GM12878 (cell line): ENCODE measurements at regions not wholly inside any gene's neighbourhood (a gene's known extent, or its start where the extent isn't known, plus 50 kb on each side); places are given as distances from the start of the nearest gene placed in this dataset.

ENCODE experiments used
- ATAC-seq: fragments of 200-7000 bp; cut with Tn5 transposase; 3 replicates; pipeline ENCODE4 v1.9.1; 2020; ENCODE audit warnings: mild to moderate bottlenecking, moderate library complexity
- BruUV-seq: library from RNA; stranded (reverse); fragments of 400-500 nt; replicated peaks from 2 replicates; lab custom pipeline; 2021; lab: Mats Ljungman, UMichigan
- CTCF ChIA-PET: fragments of 300-600 bp; sonication (Branson Sonifier 250); formaldehyde crosslinking; extraction: SDS; loops from one replicate; lab custom pipeline; 2021; ENCODE audit warnings: inconsistent platforms; lab: Yijun Ruan, JAX
- POLR2A ChIA-PET: fragments of 350-600 bp; formaldehyde crosslinking; extraction: SDS; loops from one replicate; lab custom pipeline; 2021; ENCODE audit warnings: inconsistent platforms; lab: Charles Lee
- RAD21 ChIA-PET: fragments of 300-600 bp; sonication (Branson Sonifier 250); formaldehyde crosslinking; loops from one replicate; lab custom pipeline; 2023; ENCODE audit warnings: antibody characterized with exemption; ENCODE audit not compliant: unreplicated experiment; lab: Charles Lee
- SMC1A ChIA-PET: fragments of 300-600 bp; sonication (Branson Sonifier 250); formaldehyde crosslinking; loops from one replicate; lab custom pipeline; 2023; ENCODE audit not compliant: unreplicated experiment, uncharacterized antibody; lab: Charles Lee
- DNase-seq: peaks from one replicate; pipeline ENCODE4 v3.0.0-alpha.2; 2011; ENCODE audit warnings: low read depth, low spot score
- FAIRE-seq: peaks from 3 replicates; lab custom pipeline; 2011; peaks lifted over from hg19 to GRCh38; lab: Jason Lieb, UNC
- H2AFZ ChIP-seq: 2 replicates; pipeline ENCODE4 v1.6.0; 2011; ENCODE audit warnings: low read depth, low read length, control low read depth; ENCODE audit not compliant: control insufficient read depth
- H3K27ac ChIP-seq: 2 replicates; pipeline ENCODE4 v1.5.1; 2011; ENCODE audit warnings: control low read depth; ENCODE audit not compliant: control insufficient read depth, insufficient read depth
- H3K27me3 ChIP-seq, 2 experiments: replicated peaks in 1 of 2; 2 replicates each; pipeline versions ENCODE4 v1.6.0 to v1.6.1; 2011; ENCODE audit warnings: low read length in 1 of 2; ENCODE audit not compliant: control insufficient read depth in 2 of 2, insufficient read depth in 2 of 2
- H3K36me3 ChIP-seq, 2 experiments: 2 replicates each; pipeline ENCODE4 v1.5.1; 2011; ENCODE audit warnings: low read length in 1 of 2; ENCODE audit not compliant: control insufficient read depth in 2 of 2, insufficient read depth in 2 of 2
- H3K4me1 ChIP-seq: 2 replicates; pipeline ENCODE4 v1.6.1; 2011; ENCODE audit warnings: mild to moderate bottlenecking, low read length, moderate library complexity, mixed read lengths; ENCODE audit not compliant: control insufficient read depth, insufficient read depth
- H3K4me2 ChIP-seq: 2 replicates; pipeline ENCODE4 v1.6.0; 2011; ENCODE audit warnings: control low read depth; ENCODE audit not compliant: control insufficient read depth, insufficient read depth
- H3K4me3 ChIP-seq: fragments of 200-600 bp; sonication (generic); 2 replicates; pipeline ENCODE4 v1.5.1; 2016
- H3K79me2 ChIP-seq: 2 replicates; pipeline ENCODE4 v1.6.0; 2011; ENCODE audit warnings: low read length; ENCODE audit not compliant: control insufficient read depth, insufficient read depth
- H3K9ac ChIP-seq: 2 replicates; pipeline ENCODE4 v1.8.0; 2011; ENCODE audit warnings: low read length, control low read depth, mixed read lengths; ENCODE audit not compliant: control insufficient read depth, insufficient read depth
- H3K9me3 ChIP-seq: replicated peaks from 3 replicates; pipeline ENCODE4 v1.5.1; 2011; ENCODE audit warnings: mild to moderate bottlenecking, low read length; ENCODE audit not compliant: control insufficient read depth, insufficient read depth
- H4K20me1 ChIP-seq: 2 replicates; pipeline ENCODE4 v1.6.0; 2011; ENCODE audit not compliant: control insufficient read depth, insufficient read depth
- CREM ChIP-seq: IDR thresholded peaks from 2 replicates; pipeline ENCODE4 v1.6.1; 2014; ENCODE audit warnings: antibody characterized with exemption, low read depth
- EP300 ChIP-seq, 2 experiments: fragments of 150-350 bp in 1 of 2; IDR thresholded peaks; 2 replicates each; pipeline ENCODE4 v1.6.1; 2011 to 2012; ENCODE audit warnings: low read depth in 2 of 2, low read length in 2 of 2, borderline replicate concordance in 1 of 2, improper control_type of control experiment in 1 of 2, inconsistent platforms in 1 of 2; ENCODE audit not compliant: control insufficient read depth in 1 of 2
- GATAD2B ChIP-seq: fragments of 450-650 bp; conservative IDR thresholded peaks from 2 replicates; pipeline ENCODE4 v1.6.1; 2017; ENCODE audit warnings: low read depth, mild to moderate bottlenecking, moderate library complexity
- HDAC6 ChIP-seq: fragments of 200-600 bp; sonication (generic); IDR thresholded peaks from one replicate; pipeline ENCODE4 v1.8.0; 2017; ENCODE audit warnings: antibody characterized with exemption; ENCODE audit not compliant: unreplicated experiment
- IRF5 ChIP-seq: fragments of 450-650 bp; IDR thresholded peaks from 2 replicates; pipeline ENCODE4 v1.6.1; 2017; ENCODE audit warnings: borderline replicate concordance
- MTA2 ChIP-seq: fragments of 450-650 bp; IDR thresholded peaks from 2 replicates; pipeline ENCODE4 v1.6.1; 2016; ENCODE audit warnings: low read depth, mild to moderate bottlenecking, moderate library complexity
- MYC ChIP-seq: IDR thresholded peaks from 2 replicates; pipeline ENCODE4 v1.6.1; 2011; ENCODE audit warnings: mild to moderate bottlenecking, low read length, moderate library complexity, inconsistent platforms; ENCODE audit not compliant: insufficient read depth, insufficient replicate concordance, insufficient read length, severe bottlenecking
- NFIC ChIP-seq: IDR thresholded peaks from 2 replicates; pipeline ENCODE4 v1.6.1; 2012; ENCODE audit warnings: low read depth, mild to moderate bottlenecking, inconsistent platforms, low read length, moderate library complexity
- NR2F1 ChIP-seq: fragments of 450-650 bp; conservative IDR thresholded peaks from 2 replicates; pipeline ENCODE4 v1.6.1; 2017; ENCODE audit warnings: mild to moderate bottlenecking
- POLR2AphosphoS2 ChIP-seq: IDR thresholded peaks from 2 replicates; pipeline ENCODE4 v1.6.1; 2011; ENCODE audit warnings: low read depth, mild to moderate bottlenecking, low read length, improper control_type of control experiment, moderate library complexity
- RELA ChIP-seq: fragments of 450-650 bp; IDR thresholded peaks from 2 replicates; pipeline ENCODE4 v1.8.0; 2014; ENCODE audit warnings: borderline replicate concordance; ENCODE audit not compliant: partially characterized antibody
- SIN3A ChIP-seq: IDR thresholded peaks from 2 replicates; pipeline ENCODE4 v1.6.1; 2012; ENCODE audit warnings: low read depth, low read length, improper control_type of control experiment
- SMAD1 ChIP-seq: fragments of 450-650 bp; IDR thresholded peaks from 2 replicates; pipeline ENCODE4 v1.6.1; 2018; ENCODE audit warnings: mild to moderate bottlenecking, low read depth; ENCODE audit not compliant: partially characterized antibody
- SMC3 ChIP-seq: IDR thresholded peaks from 2 replicates; pipeline ENCODE4 v1.6.1; 2011; ENCODE audit warnings: low read length, improper control_type of control experiment, borderline replicate concordance
- USF2 ChIP-seq: IDR thresholded peaks from 2 replicates; pipeline ENCODE4 v1.6.1; 2011; ENCODE audit warnings: low read depth, low read length, improper control_type of control experiment, borderline replicate concordance
- ZNF217 ChIP-seq: fragments of 450-650 bp; IDR thresholded peaks from 2 replicates; pipeline ENCODE4 v1.6.1; 2017; ENCODE audit warnings: antibody characterized with exemption, mild to moderate bottlenecking
- WGBS: methylation state at CpG from one replicate; pipeline ENCODE4 v1.1.6; 2016; ENCODE audit warnings: low lambda C conversion rate; ENCODE audit not compliant: insufficient replicate concordance, insufficient coverage; ENCODE audit errors: missing lambda C conversion rate; 5-methylcytosine and 5-hydroxymethylcytosine counted together
- in situ Hi-C: fragments of 300-500 bp; cut with MboI; formaldehyde crosslinking; loops from 9 replicates; pipeline ENCODE4 v1.14.3; 2018; ENCODE audit warnings: mixed read lengths
- intact Hi-C: fragments of 100-400 bp; cut with micrococcal nuclease; formaldehyde crosslinking; loops from one replicate; pipeline ENCODE4 v1.14.2; 2022; ENCODE audit not compliant: unreplicated experiment

- Histone ChIP-seq H3K4me3 (no peak overlapping the region), H3K4me2 (no peak overlapping the region), H3K36me3 (no peaks in the 10 kb centered on the region), H3K4me1 (no peaks in the 10 kb centered on the region), H2AFZ (no peak overlapping the region), H3K27ac (no peak overlapping the region), H3K79me2 (no peaks in the 10 kb centered on the region), H3K9me3 (no peaks in the 10 kb centered on the region), H4K20me1 (no peaks in the 10 kb centered on the region), H3K27me3 (no peaks in the 10 kb centered on the region), H3K9ac (no peak overlapping the region)
- POLR2A ChIA-PET = interaction anchor here (0.7 kb wide), 1 partner anchor 10 kb away, joined by 3 read pairs; no protein-coding TSS in a partner anchor
- SMC1A ChIA-PET = interaction anchor here (1.2 kb wide), 1 partner anchor 133 kb away, joined by 3 read pairs; no protein-coding TSS in a partner anchor
- FAIRE-seq (no peak), ATAC-seq (no peak), DNase-seq (no peak)
- CTCF ChIA-PET = interaction anchor here (0.8 kb wide), 1 partner anchor 11 kb away, joined by 4 read pairs; no protein-coding TSS in a partner anchor
- no TSS peak for BruUV-seq
- intact Hi-C loops = no loop called here
- 47% methylated on average over 5 of the region's 5 CpGs for WGBS
- in situ Hi-C loops = no loop called here
- TF ChIP-seq ZNF217 (no peak), MYC (no peak), IRF5 (no peak), CREM (no peak), SMC3 (no peak), POLR2AphosphoS2 (no peak), SMAD1 (no peak), NFIC (no peak), HDAC6 (no peak), SIN3A (no peak), EP300 (IDR thresholded peaks at IDR 0.05; ENCODE audit: borderline replicate concordance in 1 of 2, control insufficient read depth in 1 of 2, low read depth in 2 of 2, low read length in 2 of 2) (no peak), USF2 (no peak), RELA (no peak), GATAD2B (no peak), MTA2 (no peak), NR2F1 (no peak)
- RAD21 ChIA-PET = no interaction called here
These were observed 131.3 kb downstream of the PHLDA1 start for GRCh38 chr12:75900226-75900625.
